Right atrium auricular region (tissue), 2 donors: ENCODE measurements at regions not wholly inside any gene's neighbourhood (a gene's known extent, or its start where the extent isn't known, plus 50 kb on each side); places are given as distances from the start of the nearest gene placed in this dataset.
"Not testable (repeated sequence)": the region's sequence is repeated elsewhere in the genome, so short reads cannot be mapped to it uniquely, and the experiment has no call there.

Experiments
- DNase-seq: peaks from one replicate; pipeline ENCODE4 v3.0.0-alpha.2; 2019; ENCODE audit warnings: low spot score
- H3K27ac ChIP-seq, 2 donors: fragments of 200-600 bp; sonication (generic); 1 replicate in 1 of 2; 2 replicates in 1 of 2; pipeline ENCODE4 v1.5.1; 2016 to 2019
- H3K27me3 ChIP-seq, 2 donors: fragments of 200-600 bp; sonication (generic); one replicate each; pipeline versions ENCODE4 v1.5.1 to v1.6.0; 2017 to 2019
- H3K36me3 ChIP-seq: fragments of 200-600 bp; sonication (generic); one replicate; pipeline ENCODE4 v1.5.1; 2016
- H3K4me1 ChIP-seq, 2 donors: fragments of 200-600 bp; sonication (generic); one replicate each; pipeline versions ENCODE4 v1.5.1 to v1.6.0; 2017 to 2019
- H3K4me3 ChIP-seq, 2 donors: fragments of 200-600 bp; sonication (generic); 1 replicate in 1 of 2; 2 replicates in 1 of 2; pipeline ENCODE4 v1.5.1; 2017 to 2019; ENCODE audit warnings: mild to moderate bottlenecking in 1 of 2, moderate library complexity in 1 of 2
- H3K9me3 ChIP-seq, 2 donors: fragments of 200-600 bp; sonication (generic); one replicate each; pipeline ENCODE4 v1.5.1; 2019
- CTCF ChIP-seq, 2 donors: fragments of 200-600 bp; sonication (generic); IDR thresholded peaks; one replicate each; pipeline ENCODE4 v1.5.1; 2019; ENCODE audit warnings: antibody characterized with exemption in 2 of 2

- H3K36me3 ChIP-seq, result no peaks in the 10 kb centered on the region
- H3K27ac ChIP-seq, result no peak overlapping the region
- H3K4me3 ChIP-seq, result no peak overlapping the region
- H3K9me3 ChIP-seq, result no peaks in the 10 kb centered on the region
- peaks cover 0 to 21% of the 10 kb centered on the region in 2 donors for H3K4me1 ChIP-seq
- DNase-seq, result no peak
- no peak for TF ChIP-seq CTCF (IDR thresholded peaks at IDR 0.05)
- no peaks in the 10 kb centered on the region for H3K27me3 ChIP-seq
Observed at GRCh38 chr1:192876633-192877032, 67.8 kb downstream of the RGS2 start.

GRCh38 chr1:192877283-192877886, 68.5 kb downstream of the RGS2 start:
- Histone ChIP-seq H3K9me3 (no peaks in the 10 kb centered on the region), H3K27ac (peak overlapping the region in 1 of 2 donors; percentile 54), H3K27me3 (no peaks in the 10 kb centered on the region), H3K36me3 (no peaks in the 10 kb centered on the region), H3K4me1 (peaks cover 0 to 21% of the 10 kb centered on the region in 2 donors), H3K4me3 (no peak overlapping the region)
- no peak for DNase-seq
- TF ChIP-seq CTCF (IDR thresholded peaks at IDR 0.05), result no peak

GRCh38 chr1:192878249-192878648, 69.4 kb downstream of the RGS2 start:
- DNase-seq, result peak; percentile 72
- Histone ChIP-seq H3K27ac (peak overlapping the region; percentile 54 to 62), H3K27me3 (no peaks in the 10 kb centered on the region), H3K9me3 (no peaks in the 10 kb centered on the region), H3K36me3 (no peaks in the 10 kb centered on the region), H3K4me3 (no peak overlapping the region), H3K4me1 (peaks cover 0 to 21% of the 10 kb centered on the region in 2 donors)
- no peak for TF ChIP-seq CTCF (IDR thresholded peaks at IDR 0.05)

- Histone ChIP-seq H3K27me3 (no peaks in the 10 kb centered on the region), H3K4me1 (peaks cover 0 to 21% of the 10 kb centered on the region in 2 donors), H3K27ac (peak overlapping the region; percentile 54 to 62), H3K9me3 (no peaks in the 10 kb centered on the region), H3K36me3 (no peaks in the 10 kb centered on the region), H3K4me3 (no peak overlapping the region)
- TF ChIP-seq CTCF (IDR thresholded peaks at IDR 0.05), result peak in 1 of 2 donors; percentile 16
- no peak for DNase-seq
Observed at GRCh38 chr1:192879406-192879805, 70.6 kb downstream of the RGS2 start.

- Histone ChIP-seq H3K4me3 (no peak overlapping the region), H3K36me3 (no peaks in the 10 kb centered on the region), H3K9me3 (no peaks in the 10 kb centered on the region), H3K27ac (no peak overlapping the region), H3K4me1 (peaks cover 0 to 21% of the 10 kb centered on the region in 2 donors), H3K27me3 (no peaks in the 10 kb centered on the region)
- no peak for DNase-seq
- no peak for TF ChIP-seq CTCF (IDR thresholded peaks at IDR 0.05)
Observed at GRCh38 chr1:192880231-192880630, 71.4 kb downstream of the RGS2 start.

GRCh38 chr1:192884241-192884640, 75.4 kb downstream of the RGS2 start:
- Histone ChIP-seq H3K4me3 (no peak overlapping the region), H3K9me3 (no peaks in the 10 kb centered on the region), H3K36me3 (no peaks in the 10 kb centered on the region), H3K27ac (no peak overlapping the region), H3K27me3 (no peaks in the 10 kb centered on the region), H3K4me1 (peaks cover 0 to 6% of the 10 kb centered on the region in 2 donors)
- DNase-seq, result no peak
- TF ChIP-seq CTCF (IDR thresholded peaks at IDR 0.05), result no peak

GRCh38 chr1:192885387-192885786, 76.5 kb downstream of the RGS2 start:
- DNase-seq, H3K36me3 ChIP-seq, H3K4me3 ChIP-seq, H3K27ac ChIP-seq, H3K4me1 ChIP-seq, H3K27me3 ChIP-seq, H3K9me3 ChIP-seq: not testable (repeated sequence)
